Stimulated activated CD8-positive, alpha-beta memory T cell treated with anti-CD3 and anti-CD28 coated beads, Interleukin-15, amount 100 ng/mL, for 48 hours (primary cell): ENCODE measurements at regions not wholly inside any gene's neighbourhood (a gene's known extent, or its start where the extent isn't known, plus 50 kb on each side); places are given as distances from the start of the nearest gene placed in this dataset.
A peak's percentile ranks its signal among the peaks of the same experiment; 100 is the strongest.
"Not testable (repeated sequence)": the region's sequence is repeated elsewhere in the genome, so short reads cannot be mapped to it uniquely, and the experiment has no call there.

Experiments used
- DNase-seq, 2 donors: peaks; one replicate each; pipeline ENCODE4 v3.0.0-alpha.2; 2020; ENCODE audit warnings: low read depth in 2 of 2

GRCh38 chr10:101280511-101280910 lies 51.2 kb upstream of the LBX1 start:
- no peak for DNase-seq

- DNase-seq: not testable (repeated sequence)
Measured at GRCh38 chr10:101280921-101281320, 51.7 kb upstream of the LBX1 start.

- no peak for DNase-seq
Measured at GRCh38 chr10:101282947-101283346, 53.7 kb upstream of the LBX1 start.

GRCh38 chr10:101283762-101284100 lies 54.5 kb upstream of the LBX1 start:
- no peak for DNase-seq

GRCh38 chr10:101284101-101284743 lies 55.0 kb upstream of the LBX1 start:
- DNase-seq: no peak

- DNase-seq: no peak
Measured at GRCh38 chr10:101284744-101285463, 55.6 kb upstream of the LBX1 start.

GRCh38 chr10:101285519-101286070 lies 56.3 kb upstream of the LBX1 start:
- DNase-seq: no peak

- no peak for DNase-seq
Measured at GRCh38 chr10:101286248-101287046, 57.2 kb upstream of the LBX1 start.

GRCh38 chr10:101287183-101287996 lies 58.1 kb upstream of the LBX1 start:
- no peak for DNase-seq

- DNase-seq: no peak
Measured at GRCh38 chr10:101287997-101288635, 58.9 kb upstream of the LBX1 start.

- DNase-seq: no peak
Measured at GRCh38 chr10:101289541-101289940, 60.3 kb upstream of the LBX1 start.

GRCh38 chr10:101290431-101290830 lies 61.2 kb upstream of the LBX1 start:
- DNase-seq: no peak

GRCh38 chr10:101290881-101291280 lies 61.6 kb upstream of the LBX1 start:
- no peak for DNase-seq

GRCh38 chr10:101291331-101292193 lies 62.3 kb upstream of the LBX1 start:
- peak; percentile 38 to 44 for DNase-seq

GRCh38 chr10:101292194-101293006 lies 61.6 kb upstream of the BTRC start:
- DNase-seq: no peak

- no peak for DNase-seq
Measured at GRCh38 chr10:101293007-101293723, 60.8 kb upstream of the BTRC start.

GRCh38 chr10:101294109-101294508 lies 59.9 kb upstream of the BTRC start:
- no peak for DNase-seq

GRCh38 chr10:101295261-101295660 lies 58.7 kb upstream of the BTRC start:
- DNase-seq: no peak
